Keratinocyte (primary cell): ENCODE measurements at regions not wholly inside any gene's neighbourhood (a gene's known extent, or its start where the extent isn't known, plus 50 kb on each side); places are given as distances from the start of the nearest gene placed in this dataset.

Source experiments
- DNase-seq: peaks from one replicate; pipeline ENCODE4 v3.0.0-alpha.2; 2011; ENCODE audit warnings: low read depth, missing footprints, low spot score
- FAIRE-seq: peaks from 2 replicates; lab custom pipeline; 2011; peaks lifted over from hg19 to GRCh38; lab: Jason Lieb, UNC
- H2AFZ ChIP-seq: 2 replicates; pipeline ENCODE4 v1.6.0; 2012; ENCODE audit warnings: low read length, control low read depth, inconsistent platforms; ENCODE audit not compliant: control insufficient read depth
- H3K27ac ChIP-seq: 2 replicates; pipeline ENCODE4 v1.5.1; 2011; ENCODE audit warnings: low read length; ENCODE audit not compliant: control insufficient read depth, insufficient read depth
- H3K27me3 ChIP-seq: 3 replicates; pipeline ENCODE4 v1.6.0; 2011; ENCODE audit warnings: low read length; ENCODE audit not compliant: control insufficient read depth, insufficient read depth; ENCODE audit errors: extremely low read depth
- H3K36me3 ChIP-seq, 2 experiments: 2 replicates in 1 of 2; 3 replicates in 1 of 2; pipeline ENCODE4 v1.5.1; 2011; ENCODE audit warnings: low read length in 2 of 2, mild to moderate bottlenecking in 1 of 2; ENCODE audit not compliant: control insufficient read depth in 2 of 2, insufficient read depth in 2 of 2; ENCODE audit errors: extremely low read depth in 1 of 2
- H3K4me1 ChIP-seq: 3 replicates; pipeline ENCODE4 v1.5.1; 2011; ENCODE audit warnings: low read length; ENCODE audit not compliant: control insufficient read depth, insufficient read depth; ENCODE audit errors: extremely low read depth
- H3K4me2 ChIP-seq: 3 replicates; pipeline ENCODE4 v1.6.0; 2011; ENCODE audit warnings: low read depth, low read length; ENCODE audit not compliant: control insufficient read depth, insufficient read depth; ENCODE audit errors: extremely low read depth
- H3K4me3 ChIP-seq, 3 experiments: fragments of 200-600 bp in 1 of 3; sonication (generic) in 1 of 3; 2 replicates in 2 of 3; 3 replicates in 1 of 3; pipeline ENCODE4 v1.5.1; 2011 to 2016; ENCODE audit warnings: low read length in 3 of 3, mild to moderate bottlenecking in 3 of 3, control low read depth in 2 of 3, inconsistent platforms in 1 of 3, low read depth in 1 of 3, mixed read lengths in 1 of 3, mixed run types in 1 of 3, moderate library complexity in 1 of 3; ENCODE audit not compliant: control insufficient read depth in 2 of 3, insufficient read depth in 2 of 3; ENCODE audit errors: extremely low read depth in 1 of 3
- H3K79me2 ChIP-seq: 2 replicates; pipeline ENCODE4 v1.6.0; 2012; ENCODE audit warnings: low read length; ENCODE audit not compliant: control insufficient read depth, insufficient read depth
- H3K9ac ChIP-seq: 3 replicates; pipeline ENCODE4 v1.6.0; 2011; ENCODE audit warnings: low read length; ENCODE audit not compliant: control insufficient read depth, insufficient read depth; ENCODE audit errors: extremely low read depth
- H3K9me1 ChIP-seq: 3 replicates; pipeline ENCODE4 v1.6.0; 2011; ENCODE audit warnings: low read length; ENCODE audit not compliant: control insufficient read depth, insufficient read depth; ENCODE audit errors: extremely low read depth
- H3K9me3 ChIP-seq: 2 replicates; pipeline ENCODE4 v1.5.1; 2012; ENCODE audit warnings: low read depth, low read length; ENCODE audit not compliant: control insufficient read depth
- H4K20me1 ChIP-seq: 3 replicates; pipeline ENCODE4 v1.6.0; 2011; ENCODE audit warnings: low read length; ENCODE audit not compliant: control insufficient read depth, insufficient read depth; ENCODE audit errors: extremely low read depth
- EZH2 ChIP-seq: IDR thresholded peaks from one replicate; pipeline ENCODE4 v1.6.1; 2012; ENCODE audit warnings: inconsistent platforms, mild to moderate bottlenecking, low read length, moderate library complexity
- dilution Hi-C: fragments of 300-500 bp; cut with MboI; formaldehyde crosslinking; loops from one replicate; pipeline ENCODE4 v1.7.0; 2020; ENCODE audit warnings: low sequenced_read_pairs; ENCODE audit not compliant: extremely low pct_ligation_motif_present
- TF ChIP-seq, protein P1 (sequence below), 3 experiments: IDR thresholded peaks in 1 of 3; conservative IDR thresholded peaks in 1 of 3; optimal IDR thresholded peaks in 1 of 3; 2 replicates in 2 of 3; 3 replicates in 1 of 3; pipeline versions ENCODE3 to v1.5.1; 2011; ENCODE audit warnings: low read length in 3 of 3, mild to moderate bottlenecking in 3 of 3, moderate library complexity in 2 of 3, control low read depth in 1 of 3, inconsistent platforms in 1 of 3; ENCODE audit not compliant: insufficient read depth in 2 of 3; ENCODE audit errors: extremely low read depth in 1 of 3

DNA sequence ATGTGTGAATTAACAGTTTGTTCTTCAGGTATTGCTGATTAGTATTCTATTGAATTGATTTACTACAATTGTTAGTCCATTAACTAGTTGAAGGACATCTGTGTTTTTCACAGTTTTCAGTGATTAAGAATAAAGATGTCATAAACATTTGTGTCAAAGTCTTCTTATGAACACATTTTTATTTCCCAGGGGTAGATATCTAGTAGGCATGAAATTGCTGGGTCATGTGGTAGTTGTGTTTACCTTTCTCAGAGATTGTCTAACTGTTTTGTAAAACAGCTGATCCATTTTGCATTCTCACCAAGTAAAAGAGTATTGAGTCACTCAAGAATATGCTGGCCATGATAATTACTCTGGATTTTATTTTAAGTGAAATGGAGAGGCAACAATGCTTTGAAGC, 1145.3 kb downstream of the FSCB start:
- Histone ChIP-seq H3K4me2 (no peak overlapping the region), H3K27ac (no peak overlapping the region), H3K9ac (no peak overlapping the region), H2AFZ (no peak overlapping the region), H3K9me1 (no peaks in the 10 kb centered on the region), H3K4me1 (no peaks in the 10 kb centered on the region), H3K27me3 (no peaks in the 10 kb centered on the region), H3K36me3 (no peaks in the 10 kb centered on the region), H4K20me1 (no peaks in the 10 kb centered on the region), H3K79me2 (no peaks in the 10 kb centered on the region), H3K4me3 (no peak overlapping the region), H3K9me3 (no peaks in the 10 kb centered on the region)
- dilution Hi-C loops: no loop called here
- no peak for TF ChIP-seq EZH2
- TF ChIP-seq, protein P1, sequence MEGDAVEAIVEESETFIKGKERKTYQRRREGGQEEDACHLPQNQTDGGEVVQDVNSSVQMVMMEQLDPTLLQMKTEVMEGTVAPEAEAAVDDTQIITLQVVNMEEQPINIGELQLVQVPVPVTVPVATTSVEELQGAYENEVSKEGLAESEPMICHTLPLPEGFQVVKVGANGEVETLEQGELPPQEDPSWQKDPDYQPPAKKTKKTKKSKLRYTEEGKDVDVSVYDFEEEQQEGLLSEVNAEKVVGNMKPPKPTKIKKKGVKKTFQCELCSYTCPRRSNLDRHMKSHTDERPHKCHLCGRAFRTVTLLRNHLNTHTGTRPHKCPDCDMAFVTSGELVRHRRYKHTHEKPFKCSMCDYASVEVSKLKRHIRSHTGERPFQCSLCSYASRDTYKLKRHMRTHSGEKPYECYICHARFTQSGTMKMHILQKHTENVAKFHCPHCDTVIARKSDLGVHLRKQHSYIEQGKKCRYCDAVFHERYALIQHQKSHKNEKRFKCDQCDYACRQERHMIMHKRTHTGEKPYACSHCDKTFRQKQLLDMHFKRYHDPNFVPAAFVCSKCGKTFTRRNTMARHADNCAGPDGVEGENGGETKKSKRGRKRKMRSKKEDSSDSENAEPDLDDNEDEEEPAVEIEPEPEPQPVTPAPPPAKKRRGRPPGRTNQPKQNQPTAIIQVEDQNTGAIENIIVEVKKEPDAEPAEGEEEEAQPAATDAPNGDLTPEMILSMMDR (optimal IDR thresholded peaks at IDR 0.05 in 1 of 3, IDR thresholded peaks at IDR 0.05 in 1 of 3, conservative IDR thresholded peaks at IDR 0.05 in 1 of 3; ENCODE audit: extremely low read depth in 1 of 3, insufficient read depth in 2 of 3, low read length in 3 of 3): no peak
- FAIRE-seq: no peak
- DNase-seq: no peak

DNA sequence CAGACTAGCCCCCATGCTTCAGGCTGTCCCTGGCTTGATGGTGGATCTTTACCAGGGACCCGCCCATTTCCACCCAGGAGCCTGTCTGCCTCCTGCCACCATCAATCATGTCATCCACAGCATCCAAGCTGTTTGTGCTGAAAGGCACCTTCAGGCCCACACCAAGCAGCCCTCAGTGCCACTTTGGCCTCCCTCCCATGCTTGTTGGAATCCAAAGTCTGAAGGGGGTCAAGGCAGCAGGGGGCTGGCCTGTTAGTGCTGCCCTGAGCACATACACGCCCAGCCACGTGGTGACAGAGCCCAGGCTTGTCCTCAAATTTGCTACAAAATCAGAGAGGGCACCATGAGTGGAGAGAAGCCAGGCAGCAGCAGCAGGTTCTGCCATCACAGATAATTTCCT, 1146.8 kb downstream of the FSCB start:
- no peaks in the 10 kb centered on the region for H3K79me2 ChIP-seq
- dilution Hi-C loops: no loop called here

More for the DNA sequence above, 1146.8 kb downstream of the FSCB start:
- H3K36me3 ChIP-seq: no peaks in the 10 kb centered on the region
- DNase-seq (no peak), FAIRE-seq (no peak)
- no peaks in the 10 kb centered on the region for H3K4me1 ChIP-seq
- H3K9me1 ChIP-seq: no peaks in the 10 kb centered on the region
- H2AFZ ChIP-seq: no peak overlapping the region
- no peaks in the 10 kb centered on the region for H3K27me3 ChIP-seq
- no peak overlapping the region for H3K4me2 ChIP-seq
- TF ChIP-seq, protein P1 (optimal IDR thresholded peaks at IDR 0.05 in 1 of 3, IDR thresholded peaks at IDR 0.05 in 1 of 3, conservative IDR thresholded peaks at IDR 0.05 in 1 of 3; ENCODE audit: extremely low read depth in 1 of 3, insufficient read depth in 2 of 3, low read length in 3 of 3): no peak
- TF ChIP-seq EZH2: no peak
- H3K9me3 ChIP-seq: no peaks in the 10 kb centered on the region
- H3K4me3 ChIP-seq: no peak overlapping the region
- H3K27ac ChIP-seq: no peak overlapping the region
- H3K9ac ChIP-seq: no peak overlapping the region
- H4K20me1 ChIP-seq: no peaks in the 10 kb centered on the region
